Fibroblast of lung (primary cell): ENCODE measurements at regions not wholly inside any gene's neighbourhood (a gene's known extent, or its start where the extent isn't known, plus 50 kb on each side); places are given as distances from the start of the nearest gene placed in this dataset.

Experiments used
- CTCF ChIP-seq, 2 donors: IDR thresholded peaks in 1 of 2; conservative IDR thresholded peaks in 1 of 2; 1 replicate in 1 of 2; 2 replicates in 1 of 2; pipeline ENCODE4 v1.5.1; 2011 to 2012; ENCODE audit warnings: low read length in 2 of 2, control low read depth in 1 of 2, inconsistent platforms in 1 of 2, low read depth in 1 of 2, mild to moderate bottlenecking in 1 of 2
- EZH2 ChIP-seq: IDR thresholded peaks from 2 replicates; pipeline ENCODE4 v1.5.1; 2012; ENCODE audit warnings: low read length, control low read depth, mild to moderate bottlenecking; ENCODE audit errors: missing control alignments

- TF ChIP-seq CTCF (conservative IDR thresholded peaks at IDR 0.05 in 1 of 2, IDR thresholded peaks at IDR 0.05 in 1 of 2; ENCODE audit: low read depth in 1 of 2, low read length in 2 of 2) (no peak), EZH2 (no peak)
These were observed 258.0 kb upstream of the SP4 start for GRCh38 chr7:21169667-21170580.
